H1 (cell line): ENCODE measurements at regions not wholly inside any gene's neighbourhood (a gene's known extent, or its start where the extent isn't known, plus 50 kb on each side); places are given as distances from the start of the nearest gene placed in this dataset.

Experiments
- CTCF ChIA-PET: fragments of 300-600 bp; sonication (Branson Sonifier 250); formaldehyde crosslinking; loops from one replicate; lab custom pipeline; 2021; ENCODE audit not compliant: partially characterized antibody; lab: Charles Lee
- POLR2A ChIA-PET: fragments of 300-600 bp; sonication (Branson Sonifier 250); formaldehyde crosslinking; loops from one replicate; lab custom pipeline; 2021; ENCODE audit warnings: inconsistent platforms; ENCODE audit not compliant: partially characterized antibody; lab: Charles Lee
- DNase-seq, 2 experiments: peaks; one replicate each; pipeline versions ENCODE4 v3.0.0 to v3.0.0-alpha.2; 2010 to 2022; ENCODE audit warnings: low spot score in 2 of 2, low read depth in 1 of 2, mixed read lengths in 1 of 2
- FAIRE-seq: peaks from 2 replicates; lab custom pipeline; 2011; peaks lifted over from hg19 to GRCh38; lab: Jason Lieb, UNC
- H2AFZ ChIP-seq: 2 replicates; pipeline ENCODE4 v1.8.1; 2012; ENCODE audit warnings: low read length, inconsistent platforms
- H2AK5ac ChIP-seq: 2 replicates; pipeline ENCODE4 v1.6.1; 2013; ENCODE audit warnings: low read depth, low read length
- H2BK120ac ChIP-seq: replicated peaks from 2 replicates; pipeline ENCODE3; 2013; ENCODE audit warnings: low read depth, low read length, inconsistent platforms
- H2BK12ac ChIP-seq: 2 replicates; pipeline ENCODE4 v1.6.1; 2013; ENCODE audit warnings: low read depth, low read length
- H2BK15ac ChIP-seq: 2 replicates; pipeline ENCODE4 v1.6.1; 2013; ENCODE audit warnings: low read length
- H2BK20ac ChIP-seq: 2 replicates; pipeline ENCODE4 v1.6.1; 2013; ENCODE audit warnings: low read length
- H2BK5ac ChIP-seq: 2 replicates; pipeline ENCODE4 v1.6.1; 2013; ENCODE audit warnings: low read depth, low read length
- H3K14ac ChIP-seq: 2 replicates; pipeline ENCODE4 v1.6.1; 2013; ENCODE audit warnings: inconsistent platforms; ENCODE audit not compliant: insufficient read length
- H3K18ac ChIP-seq: 2 replicates; pipeline ENCODE4 v1.6.1; 2013; ENCODE audit warnings: low read length; ENCODE audit errors: extremely low read depth
- H3K23ac ChIP-seq: 2 replicates; pipeline ENCODE4 v1.6.1; 2013; ENCODE audit warnings: inconsistent platforms; ENCODE audit not compliant: insufficient read length
- H3K23me2 ChIP-seq: 2 replicates; pipeline ENCODE4 v1.6.1; 2013; ENCODE audit warnings: low read depth, low read length
- H3K27ac ChIP-seq: 2 replicates; pipeline ENCODE4 v1.6.1; 2011; ENCODE audit warnings: low read depth, low read length, inconsistent platforms
- H3K27me3 ChIP-seq, 4 experiments: replicated peaks in 1 of 4; 1 replicate in 1 of 4; 2 replicates in 3 of 4; pipeline versions ENCODE4 v1.6.1 to v1.8.1; 2011 to 2013; ENCODE audit warnings: low read length in 3 of 4, mild to moderate bottlenecking in 3 of 4, inconsistent platforms in 2 of 4, mixed read lengths in 2 of 4, moderate library complexity in 1 of 4; ENCODE audit not compliant: control insufficient read depth in 3 of 4, insufficient read depth in 3 of 4; ENCODE audit errors: extremely low read depth in 1 of 4
- H3K36me3 ChIP-seq, 4 experiments: 2 replicates each; pipeline versions ENCODE4 v1.6.1 to v1.8.1; 2011 to 2013; ENCODE audit warnings: mild to moderate bottlenecking in 4 of 4, low read length in 3 of 4, moderate library complexity in 2 of 4, control low read depth in 1 of 4, inconsistent platforms in 1 of 4; ENCODE audit not compliant: insufficient read depth in 4 of 4, control insufficient read depth in 2 of 4
- H3K4ac ChIP-seq: replicated peaks from 2 replicates; pipeline ENCODE3; 2013; ENCODE audit warnings: low read length, low read depth, mixed read lengths, inconsistent platforms; ENCODE audit not compliant: insufficient read length
- H3K4me1 ChIP-seq, 4 experiments: replicated peaks in 1 of 4; 1 replicate in 1 of 4; 2 replicates in 3 of 4; pipeline versions ENCODE4 v1.6.1 to v1.8.1; 2011 to 2013; ENCODE audit warnings: low read length in 3 of 4, inconsistent platforms in 2 of 4, mixed read lengths in 1 of 4; ENCODE audit not compliant: insufficient read depth in 4 of 4, control insufficient read depth in 3 of 4
- H3K4me2 ChIP-seq, 2 experiments: 2 replicates each; pipeline versions ENCODE4 v1.6.1 to v1.8.1; 2011 to 2013; ENCODE audit warnings: low read depth in 2 of 2, low read length in 2 of 2, control low read depth in 1 of 2, inconsistent platforms in 1 of 2, mild to moderate bottlenecking in 1 of 2; ENCODE audit not compliant: insufficient read depth in 1 of 2
- H3K4me3 ChIP-seq, 4 experiments: fragments of 200-600, 300-600 bp in 1 of 4; sonication (generic), shearing (Covaris generic), sonication (Bioruptor Twin) in 1 of 4; 2 replicates each; pipeline versions ENCODE4 v1.5.1 to v1.8.1; 2011 to 2016; ENCODE audit warnings: low read length in 4 of 4, low read depth in 3 of 4, control low read depth in 2 of 4, inconsistent platforms in 2 of 4, mild to moderate bottlenecking in 2 of 4, mixed read lengths in 1 of 4, moderate library complexity in 1 of 4; ENCODE audit not compliant: insufficient read depth in 2 of 4; ENCODE audit errors: extremely low read depth in 1 of 4
- H3K56ac ChIP-seq: replicated peaks from 2 replicates; pipeline ENCODE3; 2013; ENCODE audit warnings: low read depth, mild to moderate bottlenecking, mixed read lengths, low read length, inconsistent platforms; ENCODE audit not compliant: insufficient read length
- H3K79me1 ChIP-seq: 2 replicates; pipeline ENCODE4 v1.6.1; 2013; ENCODE audit warnings: low read depth, low read length, control low read depth
- H3K79me2 ChIP-seq, 2 experiments: 2 replicates each; pipeline versions ENCODE4 v1.6.1 to v1.8.1; 2012 to 2013; ENCODE audit warnings: low read length in 2 of 2, mild to moderate bottlenecking in 2 of 2, inconsistent platforms in 1 of 2; ENCODE audit not compliant: insufficient read depth in 2 of 2, control insufficient read depth in 1 of 2
- H3K9ac ChIP-seq, 4 experiments: replicated peaks in 1 of 4; 1 replicate in 1 of 4; 2 replicates in 3 of 4; pipeline versions ENCODE4 v1.6.1 to v1.8.1; 2011 to 2013; ENCODE audit warnings: low read depth in 3 of 4, low read length in 3 of 4, control low read depth in 2 of 4, mild to moderate bottlenecking in 2 of 4, moderate library complexity in 2 of 4, inconsistent platforms in 1 of 4; ENCODE audit errors: extremely low read depth in 1 of 4
- H3K9me3 ChIP-seq, 2 experiments: 2 replicates each; pipeline versions ENCODE4 v1.6.1 to v1.8.1; 2012 to 2013; ENCODE audit warnings: mild to moderate bottlenecking in 2 of 2, moderate library complexity in 2 of 2, control low read depth in 1 of 2, inconsistent platforms in 1 of 2, low read depth in 1 of 2, low read length in 1 of 2, mixed read lengths in 1 of 2; ENCODE audit not compliant: insufficient read depth in 2 of 2
- H4K20me1 ChIP-seq, 2 experiments: replicated peaks in 1 of 2; 2 replicates each; pipeline versions ENCODE3 to v1.8.1; 2011 to 2013; ENCODE audit warnings: inconsistent platforms in 2 of 2, low read length in 2 of 2, mild to moderate bottlenecking in 1 of 2; ENCODE audit not compliant: insufficient read depth in 2 of 2, control insufficient read depth in 1 of 2
- H4K5ac ChIP-seq: 2 replicates; pipeline ENCODE4 v1.6.1; 2013; ENCODE audit warnings: low read length, low read depth, mixed read lengths, inconsistent platforms; ENCODE audit not compliant: insufficient read length
- H4K8ac ChIP-seq: 2 replicates; pipeline ENCODE4 v1.8.0; 2013; ENCODE audit warnings: mild to moderate bottlenecking, moderate library complexity, low read length, inconsistent platforms; ENCODE audit not compliant: insufficient read depth; ENCODE audit errors: extremely low read depth
- H4K91ac ChIP-seq: replicated peaks from 2 replicates; pipeline ENCODE3; 2013; ENCODE audit warnings: low read length, mixed read lengths, inconsistent platforms; ENCODE audit not compliant: insufficient read length
- ATF3 ChIP-seq: IDR thresholded peaks from 2 replicates; pipeline ENCODE4 v1.6.1; 2011; ENCODE audit warnings: low read depth, mild to moderate bottlenecking, low read length; ENCODE audit not compliant: insufficient read depth
- BRCA1 ChIP-seq: IDR thresholded peaks from 2 replicates; pipeline ENCODE4 v1.6.1; 2012; ENCODE audit warnings: low read depth, low read length, improper control_type of control experiment
- EGR1 ChIP-seq: IDR thresholded peaks from 2 replicates; pipeline ENCODE4 v1.6.1; 2011; ENCODE audit warnings: low read depth, low read length, borderline replicate concordance
- GABPA ChIP-seq: IDR thresholded peaks from 2 replicates; pipeline ENCODE4 v1.6.1; 2011; ENCODE audit warnings: mild to moderate bottlenecking, low read length, moderate library complexity, borderline replicate concordance; ENCODE audit not compliant: insufficient read depth
- KDM4A ChIP-seq: IDR thresholded peaks from one replicate; pipeline ENCODE4 v1.7.1; 2012; ENCODE audit warnings: low read depth, mild to moderate bottlenecking, moderate library complexity, low read length, inconsistent platforms; ENCODE audit not compliant: severe bottlenecking
- RBBP5 ChIP-seq: IDR thresholded peaks from 2 replicates; pipeline ENCODE4 v1.7.1; 2012; ENCODE audit warnings: low read depth, mild to moderate bottlenecking, inconsistent platforms, low read length, moderate library complexity, borderline replicate concordance
- RNF2 ChIP-seq: fragments of 200-900, 300-1000 bp; sonication (generic); IDR thresholded peaks from 2 replicates; pipeline ENCODE4 v1.7.1; 2016; ENCODE audit warnings: borderline replicate concordance, low read depth, mild to moderate bottlenecking, antibody characterized with exemption, low read length; ENCODE audit not compliant: poor library complexity, severe bottlenecking; ENCODE audit errors: missing control alignments
- SIN3A ChIP-seq, 2 experiments: IDR thresholded peaks in 1 of 2; conservative IDR thresholded peaks in 1 of 2; 2 replicates each; pipeline ENCODE4 v1.6.1; 2011 to 2012; ENCODE audit warnings: low read length in 2 of 2, improper control_type of control experiment in 1 of 2, low read depth in 1 of 2, mild to moderate bottlenecking in 1 of 2
- SIX5 ChIP-seq: IDR thresholded peaks from 2 replicates; pipeline ENCODE4 v1.6.1; 2011; ENCODE audit warnings: mild to moderate bottlenecking, low read depth, low read length
- SP1 ChIP-seq: IDR thresholded peaks from 2 replicates; pipeline ENCODE4 v1.6.1; 2011; ENCODE audit warnings: low read depth, low read length
- TEAD4 ChIP-seq: IDR thresholded peaks from 2 replicates; pipeline ENCODE4 v1.6.1; 2012; ENCODE audit warnings: low read depth, low read length, inconsistent platforms, mixed read lengths
- ZNF274 ChIP-seq: IDR thresholded peaks from 2 replicates; pipeline ENCODE4 v1.7.0; 2012; ENCODE audit warnings: low read length, borderline replicate concordance; ENCODE audit errors: extremely low read depth
- WGBS, 2 experiments: shearing (Covaris generic) in 1 of 2; methylation state at CpG; one replicate each; pipeline versions ENCODE4 v1.1.6 to v1.1.7; 2013 to 2015; ENCODE audit warnings: low lambda C conversion rate in 2 of 2, mixed read lengths in 2 of 2, inconsistent platforms in 1 of 2, low coverage in 1 of 2, missing lambda C conversion rate in 1 of 2; ENCODE audit not compliant: insufficient replicate concordance in 2 of 2, insufficient coverage in 1 of 2, insufficient read length in 1 of 2; ENCODE audit errors: extremely low coverage in 1 of 2, missing lambda C conversion rate in 1 of 2; 5-methylcytosine and 5-hydroxymethylcytosine counted together

GRCh38 chr3:171535799-171536198 is 75.6 kb upstream of the TNIK start:
- FAIRE-seq: no peak
- H3K14ac ChIP-seq: no peak overlapping the region
- CTCF ChIA-PET: interaction anchor here (0.6 to 1.6 kb wide), 5 partner anchors 12 to 1052 kb away, joined by 3 to 5 read pairs (median 3); no protein-coding TSS in a partner anchor
- no peak for TF ChIP-seq ATF3
- TF ChIP-seq SIN3A (conservative IDR thresholded peaks at IDR 0.05 in 1 of 2, IDR thresholded peaks at IDR 0.05 in 1 of 2; ENCODE audit: low read depth in 1 of 2, low read length in 2 of 2): no peak
- no peak for TF ChIP-seq TEAD4
- no peak for TF ChIP-seq EGR1
- TF ChIP-seq BRCA1: no peak
- no peak for TF ChIP-seq GABPA
- no peak for TF ChIP-seq SP1
- no peak for TF ChIP-seq KDM4A
- TF ChIP-seq RBBP5: no peak
- TF ChIP-seq SIX5: no peak
- TF ChIP-seq ZNF274: no peak
- no peak for TF ChIP-seq RNF2

More at GRCh38 chr3:171535799-171536198, 75.6 kb upstream of the TNIK start:
- Histone ChIP-seq H3K23ac (no peak overlapping the region), H3K27me3 (no peaks in the 10 kb centered on the region), H3K4me2 (no peak overlapping the region), H2BK15ac (no peak overlapping the region), H3K9me3 (no peaks in the 10 kb centered on the region), H2AK5ac (no peak overlapping the region), H3K79me2 (no peaks in the 10 kb centered on the region), H3K56ac (no peak overlapping the region), H2AFZ (no peak overlapping the region), H2BK120ac (no peak overlapping the region), H2BK12ac (no peak overlapping the region), H4K8ac (no peak overlapping the region), H3K27ac (no peak overlapping the region), H4K91ac (no peak overlapping the region), H3K23me2 (no peaks in the 10 kb centered on the region), H4K5ac (no peak overlapping the region), H3K9ac (no peak overlapping the region), H3K18ac (no peak overlapping the region), H2BK20ac (no peak overlapping the region), H4K20me1 (no peaks in the 10 kb centered on the region), H3K4ac (no peak overlapping the region), H3K36me3 (no peaks in the 10 kb centered on the region), H3K4me3 (no peak overlapping the region), H3K4me1 (no peaks in the 10 kb centered on the region), H3K79me1 (no peaks in the 10 kb centered on the region), H2BK5ac (no peak overlapping the region)
- WGBS, 2 experiments: 88% methylated on average over 2 of the region's 2 CpGs; no CpG with 5 or more reads in 1 of the 2 experiments
- no peak for DNase-seq
- POLR2A ChIA-PET: no interaction called here
